Astrocyte of the spinal cord (primary cell): ENCODE measurements at regions not wholly inside any gene's neighbourhood (a gene's known extent, or its start where the extent isn't known, plus 50 kb on each side); places are given as distances from the start of the nearest gene placed in this dataset.

Experiments used
- DNase-seq: peaks from one replicate; pipeline ENCODE4 v3.0.0; 2011; ENCODE audit warnings: low read depth, low spot score
- H3K4me3 ChIP-seq: 2 replicates; pipeline ENCODE4 v1.5.1; 2011; ENCODE audit warnings: low read depth, mild to moderate bottlenecking, low read length, moderate library complexity
- in situ Hi-C: cut with HindIII; loops from 2 replicates; pipeline ENCODE4 v1.10.0; 2017; ENCODE audit warnings: low sequenced_read_pairs
- TF ChIP-seq, protein P1 (sequence below): IDR thresholded peaks from 2 replicates; pipeline ENCODE4 v1.5.1; 2012; ENCODE audit warnings: low read depth, mild to moderate bottlenecking, low read length, inconsistent platforms

DNA sequence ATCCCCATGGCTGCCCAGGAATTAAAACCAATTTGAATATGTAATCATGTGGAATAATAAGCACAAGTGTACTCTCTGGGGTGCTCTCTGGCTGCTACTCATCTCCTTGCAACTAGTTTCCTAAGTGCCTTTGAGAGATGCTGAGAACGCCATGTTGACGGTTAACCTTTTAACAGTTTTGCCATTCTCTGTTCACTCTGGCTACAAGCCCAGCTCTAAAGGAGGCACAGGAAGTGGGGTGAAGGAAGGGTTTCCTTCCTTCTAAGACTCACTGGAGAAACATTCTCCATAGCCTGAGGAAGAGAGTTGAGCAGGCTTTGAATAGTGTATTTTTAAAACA, 122.0 kb upstream of the ZC3H12C start:
- peak; percentile 85 for DNase-seq

DNA sequence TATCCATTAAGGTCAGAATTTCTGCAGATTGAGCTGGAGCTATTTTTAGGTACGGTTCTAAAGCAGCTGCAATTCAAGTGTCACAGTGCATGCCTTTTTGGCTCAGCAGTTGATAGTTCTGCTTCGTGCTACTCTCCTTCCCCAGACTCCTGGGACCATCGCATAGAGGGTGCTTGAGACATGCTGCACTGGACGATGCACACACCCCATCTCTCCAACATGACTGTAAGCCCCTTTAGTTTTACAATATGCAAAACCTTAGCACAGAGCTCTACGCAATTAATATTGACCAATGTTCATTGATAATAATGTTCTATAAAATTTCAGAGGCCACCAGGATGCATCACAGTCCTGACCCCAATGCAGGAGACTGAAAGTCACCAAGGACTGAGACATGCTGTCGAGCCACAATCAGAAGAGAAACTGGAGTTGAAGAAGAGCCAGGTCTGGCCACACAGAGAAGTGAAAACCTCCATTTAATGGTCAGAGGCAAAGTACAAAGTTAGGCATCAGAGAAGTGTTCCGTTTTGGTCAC, 120.9 kb upstream of the ZC3H12C start:
- no peak overlapping the region for H3K4me3 ChIP-seq
- TF ChIP-seq, protein P1, sequence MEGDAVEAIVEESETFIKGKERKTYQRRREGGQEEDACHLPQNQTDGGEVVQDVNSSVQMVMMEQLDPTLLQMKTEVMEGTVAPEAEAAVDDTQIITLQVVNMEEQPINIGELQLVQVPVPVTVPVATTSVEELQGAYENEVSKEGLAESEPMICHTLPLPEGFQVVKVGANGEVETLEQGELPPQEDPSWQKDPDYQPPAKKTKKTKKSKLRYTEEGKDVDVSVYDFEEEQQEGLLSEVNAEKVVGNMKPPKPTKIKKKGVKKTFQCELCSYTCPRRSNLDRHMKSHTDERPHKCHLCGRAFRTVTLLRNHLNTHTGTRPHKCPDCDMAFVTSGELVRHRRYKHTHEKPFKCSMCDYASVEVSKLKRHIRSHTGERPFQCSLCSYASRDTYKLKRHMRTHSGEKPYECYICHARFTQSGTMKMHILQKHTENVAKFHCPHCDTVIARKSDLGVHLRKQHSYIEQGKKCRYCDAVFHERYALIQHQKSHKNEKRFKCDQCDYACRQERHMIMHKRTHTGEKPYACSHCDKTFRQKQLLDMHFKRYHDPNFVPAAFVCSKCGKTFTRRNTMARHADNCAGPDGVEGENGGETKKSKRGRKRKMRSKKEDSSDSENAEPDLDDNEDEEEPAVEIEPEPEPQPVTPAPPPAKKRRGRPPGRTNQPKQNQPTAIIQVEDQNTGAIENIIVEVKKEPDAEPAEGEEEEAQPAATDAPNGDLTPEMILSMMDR = no peak
- no peak for DNase-seq
- in situ Hi-C loops = no loop called here

More for the DNA sequence above, 122.0 kb upstream of the ZC3H12C start:
- no peak overlapping the region for H3K4me3 ChIP-seq
- in situ Hi-C loops = no loop called here
- TF ChIP-seq, protein P1 = no peak

DNA sequence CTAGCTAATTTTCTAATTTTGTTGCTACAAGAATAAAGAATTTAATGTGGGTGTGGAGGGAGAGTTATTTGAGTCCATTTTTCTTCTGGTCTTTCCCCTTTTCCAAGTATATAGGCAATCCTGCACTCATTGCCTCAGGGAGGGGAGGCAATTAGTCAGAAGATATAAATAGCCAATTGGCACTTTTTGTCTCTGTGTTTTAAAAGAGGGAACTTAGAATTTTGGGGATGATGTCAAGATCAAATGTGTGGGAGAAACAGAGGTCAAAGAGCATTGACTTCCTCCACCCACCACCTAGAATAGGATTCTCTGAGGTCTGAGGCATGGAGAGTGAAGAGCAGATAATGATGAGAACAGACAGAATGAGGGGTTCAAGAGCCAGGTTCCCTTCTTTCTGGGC, 120.3 kb upstream of the ZC3H12C start:
- in situ Hi-C loops = no loop called here
- TF ChIP-seq, protein P1 = no peak
- DNase-seq = no peak
- H3K4me3 ChIP-seq = no peak overlapping the region

DNA sequence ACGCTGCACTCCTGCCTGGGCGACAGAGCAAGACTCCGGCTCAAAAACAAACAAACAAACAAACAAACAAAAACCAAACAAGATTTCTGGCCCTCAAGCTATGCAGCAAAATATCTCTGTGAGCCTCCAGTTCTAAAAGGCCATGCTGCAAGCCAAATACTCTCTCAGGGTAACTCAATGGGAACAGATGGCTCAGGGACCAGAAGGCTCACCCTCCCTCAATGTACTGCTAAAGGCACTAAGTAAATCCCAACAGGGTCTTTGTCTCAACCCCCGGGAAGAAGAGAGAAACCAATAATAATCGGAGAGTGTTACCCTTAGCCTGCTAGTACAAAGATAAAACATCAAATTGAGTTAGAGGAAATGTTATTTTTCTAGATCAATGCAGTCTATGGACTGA, 119.7 kb upstream of the ZC3H12C start:
- TF ChIP-seq, protein P1 = no peak
- in situ Hi-C loops = no loop called here
- DNase-seq = no peak
- no peak overlapping the region for H3K4me3 ChIP-seq

DNA sequence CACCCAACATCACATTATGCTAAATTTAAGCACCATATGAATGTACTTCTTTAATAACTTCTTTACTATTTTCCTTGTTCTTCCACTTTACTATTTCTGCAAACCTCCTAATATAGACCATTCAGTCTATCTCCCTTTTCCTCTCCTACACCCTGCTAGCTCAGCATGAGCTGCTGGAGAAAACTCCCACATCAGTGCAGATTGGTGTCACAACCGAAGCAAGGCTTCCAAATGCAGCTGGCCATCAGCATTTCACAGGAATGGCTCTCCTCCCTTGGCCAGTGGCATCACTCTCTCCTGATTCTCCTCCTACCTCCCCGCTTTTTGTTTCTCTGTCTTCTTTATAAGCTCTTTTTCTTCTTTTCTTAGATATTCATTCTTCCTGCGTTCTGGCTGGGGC, 118.7 kb upstream of the ZC3H12C start:
- no peak overlapping the region for H3K4me3 ChIP-seq
- TF ChIP-seq, protein P1 = no peak
- no peak for DNase-seq
- in situ Hi-C loops = no loop called here

DNA sequence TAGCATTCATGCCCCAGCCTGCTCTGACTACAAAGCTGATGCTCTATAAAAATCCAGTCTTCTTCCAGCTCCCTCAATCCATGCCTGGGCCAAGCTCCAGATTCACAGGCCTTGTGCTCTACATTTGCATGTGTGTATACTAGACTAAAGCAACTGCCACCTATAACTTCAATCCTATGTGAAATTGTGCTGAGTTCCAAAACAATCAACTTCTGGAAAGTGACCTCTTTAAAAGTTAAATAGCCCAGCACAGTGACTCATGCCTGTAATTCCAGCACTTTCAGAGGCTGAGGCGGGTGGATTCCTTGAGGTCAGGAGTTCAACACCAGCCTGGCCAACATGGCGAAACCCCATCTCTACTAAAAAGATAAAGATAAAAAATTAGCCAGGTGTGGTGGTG, 114.3 kb upstream of the ZC3H12C start:
- H3K4me3 ChIP-seq = no peak overlapping the region
- peak; percentile 39 for DNase-seq
- TF ChIP-seq, protein P1 = no peak
- in situ Hi-C loops = no loop called here
